CD4-positive, alpha-beta T cell treated with Interleukin-1 beta for 1 hour (primary cell): ENCODE measurements at regions not wholly inside any gene's neighbourhood (a gene's known extent, or its start where the extent isn't known, plus 50 kb on each side); places are given as distances from the start of the nearest gene placed in this dataset.

Experiments used
- DNase-seq, 2 donors: peaks; one replicate each; pipeline ENCODE4 v3.0.0-alpha.2; 2020 to 2022

GRCh38 chr17:71682174-71682494, 438.7 kb upstream of the SOX9 start:
- no peak for DNase-seq

- no peak for DNase-seq
Observed at GRCh38 chr17:71689782-71690181, 431.0 kb upstream of the SOX9 start.

DNA sequence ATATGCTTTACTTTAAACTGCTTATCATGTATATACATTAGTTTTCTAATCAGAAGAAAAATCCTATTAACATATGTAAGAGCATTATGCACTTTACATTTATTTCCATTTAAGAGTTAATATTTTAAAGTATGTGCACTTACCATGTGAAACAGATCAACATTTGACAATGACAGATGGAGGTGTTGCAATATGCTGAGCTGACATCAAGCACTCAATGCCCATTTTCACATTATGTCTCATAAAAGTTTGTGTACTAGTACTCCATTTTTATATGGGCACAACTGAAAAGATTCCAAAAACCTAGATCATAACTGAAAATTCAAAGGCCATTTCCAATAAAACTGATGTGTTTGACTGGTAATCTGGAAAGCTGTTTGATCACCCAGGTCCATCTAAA, 420.9 kb upstream of the SOX9 start:
- no peak for DNase-seq

DNA sequence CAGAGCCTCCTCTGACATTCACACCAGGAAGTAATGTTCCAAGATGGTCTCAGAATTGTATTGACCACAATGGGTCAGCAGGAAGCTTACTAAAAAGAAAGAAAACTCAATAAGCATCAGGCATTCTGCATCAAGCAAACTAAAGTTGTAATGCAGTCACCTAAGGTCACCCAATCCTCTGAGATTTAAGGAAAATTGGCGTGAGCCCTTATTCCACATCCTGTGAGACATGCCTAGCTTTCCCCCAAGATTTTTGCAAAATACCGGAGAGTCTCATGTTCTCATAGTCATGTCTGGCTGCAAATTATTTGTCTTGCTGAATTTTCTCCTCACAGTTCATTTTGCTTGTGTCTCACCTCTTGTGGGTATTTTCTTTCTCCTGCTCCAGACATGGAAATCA, 417.1 kb upstream of the SOX9 start:
- DNase-seq = no peak

GRCh38 chr17:71709271-71709890, 411.4 kb upstream of the SOX9 start:
- no peak for DNase-seq

- DNase-seq = no peak
Observed at GRCh38 chr17:71709946-71710345, 410.9 kb upstream of the SOX9 start.

DNA sequence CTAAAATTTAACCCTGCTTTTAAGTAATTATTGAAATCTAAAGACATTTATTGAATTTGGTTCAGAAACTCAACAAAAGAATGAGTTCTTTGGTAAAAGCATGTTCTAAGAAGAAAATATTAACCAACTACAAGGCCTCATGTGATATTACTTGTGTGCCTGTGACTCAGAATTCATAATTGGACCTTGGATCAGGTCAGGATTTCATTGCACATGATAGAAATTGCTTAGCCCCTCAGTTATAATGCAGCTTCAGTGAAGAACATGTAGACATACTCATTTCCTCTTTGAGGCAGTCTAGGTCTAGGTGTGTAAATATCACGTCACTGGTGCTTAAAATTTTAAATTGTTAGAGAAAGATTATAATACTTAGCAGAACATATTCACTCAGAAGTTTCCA, 410.0 kb upstream of the SOX9 start:
- DNase-seq = no peak

DNA sequence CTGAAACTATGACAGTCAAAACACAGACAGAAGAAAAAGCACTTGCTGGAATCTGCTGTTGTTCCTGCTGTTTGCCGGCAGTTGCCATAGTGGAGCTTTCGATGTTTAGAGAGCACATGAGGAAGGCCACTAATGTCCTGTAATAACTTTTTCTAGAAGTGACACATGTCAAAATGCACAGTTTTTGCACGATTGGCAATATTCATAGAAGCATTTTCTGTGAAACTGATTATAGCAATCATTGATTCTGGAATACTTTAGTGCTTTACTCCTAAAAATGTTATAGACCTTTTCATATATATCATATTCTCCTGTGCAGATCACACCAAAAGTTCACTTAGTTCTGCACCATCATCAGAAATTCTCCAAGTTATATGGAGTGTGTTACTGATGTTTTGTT, 407.0 kb upstream of the SOX9 start:
- DNase-seq = no peak

GRCh38 chr17:71724339-71724738, 396.5 kb upstream of the SOX9 start:
- DNase-seq = no peak

- DNase-seq = no peak
Observed at GRCh38 chr17:71725811-71726210, 395.0 kb upstream of the SOX9 start.

DNA sequence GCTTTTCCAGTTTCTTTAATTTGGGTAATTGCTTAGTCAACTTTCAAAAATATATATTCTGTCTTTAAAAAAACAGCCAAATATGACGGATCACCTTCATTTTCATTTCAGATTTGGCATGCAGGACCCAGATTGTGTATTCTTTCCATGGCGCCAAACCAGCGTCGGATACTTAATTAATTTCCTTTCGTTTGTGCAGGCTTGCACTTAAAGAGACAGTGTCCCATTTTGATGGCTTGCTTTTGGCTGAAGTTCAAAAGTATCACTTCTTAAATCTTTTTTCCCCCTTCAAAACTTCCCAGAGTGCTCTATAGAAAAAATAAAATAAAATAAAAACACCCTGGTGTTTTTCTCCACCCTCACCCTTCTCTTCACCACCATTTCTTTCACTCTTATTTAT, 394.5 kb upstream of the SOX9 start:
- no peak for DNase-seq

DNA sequence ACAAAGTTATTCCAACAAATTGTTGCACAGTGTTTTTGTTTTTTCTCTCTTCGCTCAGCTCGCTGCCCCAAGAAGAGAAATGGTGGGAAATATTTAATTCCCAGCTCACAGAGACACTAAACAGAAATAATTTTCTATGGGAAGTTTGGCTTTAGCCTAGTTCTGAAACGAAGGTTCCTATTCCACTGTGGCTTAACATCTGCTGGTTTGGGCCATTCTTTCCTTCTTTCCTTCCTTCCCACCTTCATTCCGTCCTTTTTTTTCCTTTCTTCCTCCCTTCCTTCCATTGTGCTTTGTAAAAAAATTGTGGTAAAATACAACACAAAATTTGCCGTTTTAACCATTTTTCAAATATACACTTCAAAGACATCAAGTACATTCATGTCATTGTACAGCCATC, 393.5 kb upstream of the SOX9 start:
- DNase-seq = no peak

DNA sequence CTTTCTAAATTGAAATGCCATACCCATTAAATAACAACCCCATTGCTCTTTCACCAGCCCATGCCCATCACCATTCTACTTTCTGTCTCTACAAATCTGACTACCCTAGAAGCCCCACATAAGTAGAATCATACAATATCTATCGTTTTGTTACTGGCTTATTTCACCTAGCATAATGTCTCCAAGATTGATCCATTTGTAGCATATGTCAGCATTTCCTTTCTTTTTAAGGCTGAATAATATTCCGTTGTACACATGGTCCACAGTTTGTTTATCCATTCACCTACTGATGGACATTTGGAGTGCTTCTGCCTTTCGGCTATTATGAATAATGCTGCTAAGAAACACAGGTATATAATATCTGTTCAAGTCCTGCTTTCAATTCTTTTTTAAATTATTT, 393.1 kb upstream of the SOX9 start:
- no peak for DNase-seq

DNA sequence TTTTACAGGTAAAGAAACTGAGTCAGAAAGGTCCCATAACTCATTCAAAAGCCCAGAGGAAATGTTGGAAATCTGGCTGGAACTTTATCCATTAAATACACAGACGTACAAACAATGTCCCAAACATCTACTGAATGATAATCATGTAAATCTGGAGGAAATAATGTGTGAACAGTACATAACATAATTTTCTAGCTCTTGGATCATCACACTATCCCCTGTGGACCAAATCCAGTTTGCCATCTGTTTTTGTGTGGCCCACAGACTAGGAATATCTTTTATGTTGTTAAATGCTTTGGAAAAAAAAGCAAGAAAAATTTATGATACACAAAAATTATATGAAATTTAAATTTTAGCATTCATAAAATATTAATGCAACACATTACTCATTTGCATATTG, 389.9 kb upstream of the SOX9 start:
- no peak for DNase-seq

DNA sequence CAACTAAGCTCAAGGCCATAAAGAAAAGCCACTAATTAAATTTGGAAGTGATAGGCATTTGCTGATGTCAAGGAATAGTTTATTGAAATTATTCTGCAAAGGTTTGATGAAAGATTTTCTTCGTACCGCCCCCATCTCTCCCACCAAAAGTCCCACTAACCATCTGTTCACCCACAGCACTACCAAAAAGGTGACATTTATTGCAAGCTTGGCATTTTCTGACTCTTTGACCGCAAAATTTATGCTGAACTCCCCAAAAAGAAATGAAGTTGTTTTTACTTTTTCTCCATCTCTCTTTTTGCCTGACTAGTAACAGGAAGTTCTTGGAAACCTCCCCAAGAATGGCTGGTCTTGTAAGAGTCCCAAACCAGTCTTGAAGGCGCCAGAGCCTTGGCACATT, 384.9 kb upstream of the SOX9 start:
- DNase-seq = no peak

DNA sequence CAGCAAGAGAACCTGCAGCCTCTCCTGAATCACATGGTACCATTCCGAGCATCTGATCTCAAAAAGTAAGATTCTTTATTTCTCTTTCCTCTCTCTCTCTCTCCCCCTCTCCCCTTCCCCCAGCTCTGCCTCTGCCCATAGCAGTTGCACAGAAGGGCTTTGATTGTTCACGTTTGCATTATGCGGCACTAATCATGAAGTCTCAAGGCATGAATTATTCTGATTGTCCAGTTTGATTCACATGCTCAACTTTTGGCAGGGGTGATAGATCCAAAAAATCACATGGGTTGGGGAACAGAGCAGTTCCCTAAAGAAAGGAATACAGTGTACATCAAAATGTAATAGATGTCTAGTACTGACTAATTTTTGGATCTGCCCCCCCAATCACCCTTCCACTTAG, 380.0 kb upstream of the SOX9 start:
- DNase-seq = no peak

- DNase-seq = no peak
Observed at GRCh38 chr17:71741836-71742235, 379.0 kb upstream of the SOX9 start.

- DNase-seq = no peak
Observed at GRCh38 chr17:71748872-71749271, 371.9 kb upstream of the SOX9 start.

DNA sequence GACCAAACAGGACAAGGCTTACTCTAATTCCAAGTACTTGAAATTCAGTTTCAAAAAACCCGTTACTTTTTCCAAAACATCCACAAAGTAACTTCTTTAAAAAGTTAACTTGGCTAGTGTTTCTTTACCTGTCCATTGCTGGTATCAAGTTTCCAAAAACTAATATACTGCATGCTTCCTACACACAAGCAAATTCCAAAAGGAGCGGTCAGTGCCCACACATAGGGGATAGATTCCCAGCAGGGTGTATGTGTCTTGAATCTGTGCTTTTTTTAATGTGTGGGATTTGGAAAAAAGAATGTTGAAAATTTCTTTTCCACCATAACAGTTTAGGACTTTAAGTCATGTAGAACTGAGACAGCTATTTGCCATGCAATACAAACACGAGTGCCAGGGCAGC, 367.8 kb upstream of the SOX9 start:
- no peak for DNase-seq

- DNase-seq = no peak
Observed at GRCh38 chr17:71757156-71757555, 363.7 kb upstream of the SOX9 start.

DNA sequence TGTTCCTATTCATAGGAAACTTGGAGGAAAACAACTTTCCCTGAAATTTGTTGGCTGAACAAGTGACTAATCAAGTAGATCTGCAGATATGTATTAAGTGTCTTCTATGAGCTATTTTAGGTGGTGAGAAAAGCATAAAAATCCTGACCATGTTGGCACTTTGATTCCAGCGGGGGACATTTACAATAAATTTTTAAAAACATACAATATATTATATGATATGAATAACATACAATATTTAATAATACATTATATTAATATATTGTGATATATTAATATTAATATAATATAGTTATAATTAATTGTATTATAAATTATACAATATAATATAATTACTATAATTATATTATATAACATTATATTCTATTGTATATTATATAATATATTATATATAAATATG, 362.9 kb upstream of the SOX9 start:
- no peak for DNase-seq

- DNase-seq = no peak
Observed at GRCh38 chr17:71759422-71760060, 361.3 kb upstream of the SOX9 start.

DNA sequence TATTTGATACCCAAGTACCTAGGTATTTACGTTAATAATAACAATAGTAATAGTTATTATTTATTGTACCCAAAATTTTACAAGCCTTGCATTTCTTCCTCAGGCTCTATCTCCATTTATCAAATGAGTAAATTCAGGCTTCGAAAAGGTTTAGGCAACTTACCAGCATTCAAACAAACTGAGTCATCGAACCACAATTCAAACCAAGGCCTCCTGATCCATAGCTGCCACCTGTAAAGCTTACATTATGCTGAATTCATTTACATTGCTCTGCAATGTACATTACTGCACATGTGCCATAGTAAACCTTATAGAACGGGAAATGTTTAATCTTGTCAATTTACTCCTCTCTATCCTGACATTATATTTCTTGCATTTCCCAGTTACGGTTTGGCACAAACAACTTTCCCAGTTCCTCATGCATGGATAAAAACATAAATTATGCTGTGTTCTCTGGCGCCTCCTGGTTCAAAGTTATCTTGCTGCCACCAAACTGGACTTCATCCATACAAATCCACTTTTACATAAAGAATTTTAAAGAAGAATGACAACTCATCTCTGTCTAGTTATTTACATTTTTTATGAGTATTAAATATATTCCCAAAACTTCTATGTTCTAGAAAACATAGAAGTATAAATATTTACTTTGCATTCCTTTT, 360.6 kb upstream of the SOX9 start:
- no peak for DNase-seq

DNA sequence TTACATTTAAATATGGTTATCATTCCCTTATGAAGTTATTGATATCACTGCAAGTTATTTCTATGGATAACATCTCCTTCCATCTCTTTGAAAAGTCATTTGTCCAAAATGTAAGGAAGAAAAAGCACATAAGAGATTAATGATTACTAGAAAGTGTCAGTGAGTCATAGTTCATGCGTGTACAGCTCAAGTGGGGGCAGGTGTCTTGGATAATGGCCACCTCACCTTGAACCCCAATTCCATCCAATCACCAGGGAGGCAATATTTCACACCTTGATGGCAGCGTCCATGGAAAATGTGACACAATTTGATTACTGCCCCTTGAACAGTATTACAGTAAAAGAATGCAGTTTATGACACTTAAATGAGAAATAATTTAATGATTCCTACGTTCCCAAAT, 358.3 kb upstream of the SOX9 start:
- no peak for DNase-seq

- no peak for DNase-seq
Observed at GRCh38 chr17:71764505-71764904, 356.3 kb upstream of the SOX9 start.
